B cell (primary cell): ENCODE measurements at regions not wholly inside any gene's neighbourhood (a gene's known extent, or its start where the extent isn't known, plus 50 kb on each side); places are given as distances from the start of the nearest gene placed in this dataset.

Source experiments
- ATAC-seq: fragments of 200-7000 bp; cut with Tn5 transposase; one replicate; pipeline ENCODE4 v1.10.0; 2021; ENCODE audit warnings: low read depth, mild to moderate bottlenecking, moderate number of reproducible peaks, moderate library complexity
- CTCF ChIA-PET: fragments of 350-600 bp; sonication (Branson Sonifier 250); formaldehyde crosslinking; loops from one replicate; lab custom pipeline; 2021; ENCODE audit warnings: antibody characterized with exemption, inconsistent platforms; lab: Charles Lee
- POLR2A ChIA-PET: fragments of 350-600 bp; sonication (Branson Sonifier 250); formaldehyde crosslinking; loops from one replicate; lab custom pipeline; 2021; ENCODE audit warnings: antibody characterized with exemption; lab: Charles Lee
- DNase-seq: peaks from one replicate; pipeline ENCODE4 v3.0.0; 2013
- H2AFZ ChIP-seq: 2 replicates; pipeline ENCODE4 v1.6.1; 2012; ENCODE audit warnings: mild to moderate bottlenecking, low read depth, low read length; ENCODE audit not compliant: insufficient read depth, poor library complexity, severe bottlenecking
- H3K27ac ChIP-seq, 2 donors: 1 replicate in 1 of 2; 2 replicates in 1 of 2; pipeline ENCODE4 v1.5.1; 2012 to 2013; ENCODE audit warnings: low read length in 2 of 2, mild to moderate bottlenecking in 2 of 2, moderate library complexity in 1 of 2
- H3K27me3 ChIP-seq, 4 experiments: fragments of 200-600 bp in 1 of 4; sonication (generic) in 1 of 4; replicated peaks in 1 of 4; 1 replicate in 2 of 4; 2 replicates in 2 of 4; pipeline versions ENCODE4 v1.6.1 to v1.7.0; 2013 to 2016; ENCODE audit warnings: low read length in 3 of 4, mild to moderate bottlenecking in 2 of 4, mixed read lengths in 1 of 4, moderate library complexity in 1 of 4; ENCODE audit not compliant: insufficient read depth in 4 of 4, control insufficient read depth in 3 of 4; ENCODE audit errors: control extremely low read depth in 1 of 4
- H3K36me3 ChIP-seq, 2 experiments: replicated peaks in 1 of 2; 1 replicate in 1 of 2; 2 replicates in 1 of 2; pipeline versions ENCODE4 v1.6.1 to v1.7.1; 2013; ENCODE audit warnings: low read length in 1 of 2; ENCODE audit not compliant: insufficient read depth in 2 of 2, control insufficient read depth in 1 of 2; ENCODE audit errors: control extremely low read depth in 1 of 2, extremely low read depth in 1 of 2
- H3K4me1 ChIP-seq, 2 donors: fragments of 200-600 bp in 1 of 2; sonication (generic) in 1 of 2; 1 replicate in 1 of 2; 2 replicates in 1 of 2; pipeline versions ENCODE4 v1.5.1 to v1.6.1; 2013 to 2017; ENCODE audit warnings: low read length in 2 of 2; ENCODE audit not compliant: control insufficient read depth in 2 of 2, insufficient read depth in 2 of 2
- H3K4me2 ChIP-seq: replicated peaks from 2 replicates; pipeline ENCODE3; 2012; ENCODE audit warnings: mild to moderate bottlenecking, low read depth, low read length; ENCODE audit not compliant: poor library complexity, severe bottlenecking
- H3K4me3 ChIP-seq, 5 experiments: fragments of 200-600 bp in 1 of 5; sonication (generic) in 1 of 5; 1 replicate in 3 of 5; 2 replicates in 2 of 5; pipeline versions ENCODE4 v1.5.1 to v1.7.0; 2011 to 2016; ENCODE audit warnings: low read length in 4 of 5, mild to moderate bottlenecking in 4 of 5, low read depth in 2 of 5, control low read depth in 1 of 5, moderate library complexity in 1 of 5; ENCODE audit not compliant: insufficient read depth in 1 of 5; ENCODE audit errors: control extremely low read depth in 1 of 5, extremely low read depth in 1 of 5
- H3K79me2 ChIP-seq: fragments of 200-600 bp; sonication (generic); one replicate; pipeline ENCODE4 v1.6.0; 2016; ENCODE audit warnings: low read length; ENCODE audit not compliant: control insufficient read depth, insufficient read depth
- H3K9ac ChIP-seq: fragments of 200-600 bp; sonication (generic); 2 replicates; pipeline ENCODE4 v1.6.1; 2017; ENCODE audit warnings: mild to moderate bottlenecking, low read length, moderate library complexity
- H3K9me3 ChIP-seq, 3 donors: one replicate each; pipeline versions ENCODE4 v1.6.1 to v1.7.1; 2013; ENCODE audit warnings: low read length in 2 of 3; ENCODE audit not compliant: control insufficient read depth in 2 of 3, insufficient read depth in 1 of 3; ENCODE audit errors: control extremely low read depth in 1 of 3
- H4K20me1 ChIP-seq: 2 replicates; pipeline ENCODE4 v1.6.0; 2012; ENCODE audit warnings: mild to moderate bottlenecking, low read length; ENCODE audit not compliant: insufficient read depth, control insufficient read depth, poor library complexity, severe bottlenecking
- H3K27ac Mint-ChIP-seq: one replicate; pipeline ENCODE4 v1.8.0; 2021; ENCODE audit warnings: mixed read lengths
- H3K27me3 Mint-ChIP-seq: one replicate; pipeline ENCODE4 v1.8.0; 2021; ENCODE audit warnings: mixed read lengths
- H3K4me1 Mint-ChIP-seq: one replicate; pipeline ENCODE4 v1.8.0; 2021; ENCODE audit warnings: mixed read lengths
- H3K4me3 Mint-ChIP-seq: one replicate; pipeline ENCODE4 v1.8.0; 2021; ENCODE audit warnings: mixed read lengths
- H3K9me3 Mint-ChIP-seq: one replicate; pipeline ENCODE4 v1.8.0; 2022; ENCODE audit warnings: mixed read lengths; ENCODE audit not compliant: insufficient read depth
- EZH2 ChIP-seq: IDR thresholded peaks from 2 replicates; pipeline ENCODE4 v1.6.1; 2012; ENCODE audit warnings: borderline replicate concordance, low read depth, mild to moderate bottlenecking, moderate library complexity, low read length; ENCODE audit not compliant: insufficient read depth, poor library complexity, severe bottlenecking
- WGBS: methylation state at CpG from one replicate; pipeline ENCODE4 v1.1.5; 2013; ENCODE audit warnings: missing lambda C conversion rate; ENCODE audit not compliant: insufficient coverage; 5-methylcytosine and 5-hydroxymethylcytosine counted together
- intact Hi-C: fragments of 100-400 bp; cut with micrococcal nuclease; formaldehyde crosslinking; loops from one replicate; pipeline ENCODE4 v1.10.0; 2022
- TF ChIP-seq, protein P1 (sequence below): fragments of 200-600 bp; IDR thresholded peaks from one replicate; pipeline ENCODE4 v1.8.0; 2022; ENCODE audit warnings: antibody characterized with exemption, mild to moderate bottlenecking

DNA sequence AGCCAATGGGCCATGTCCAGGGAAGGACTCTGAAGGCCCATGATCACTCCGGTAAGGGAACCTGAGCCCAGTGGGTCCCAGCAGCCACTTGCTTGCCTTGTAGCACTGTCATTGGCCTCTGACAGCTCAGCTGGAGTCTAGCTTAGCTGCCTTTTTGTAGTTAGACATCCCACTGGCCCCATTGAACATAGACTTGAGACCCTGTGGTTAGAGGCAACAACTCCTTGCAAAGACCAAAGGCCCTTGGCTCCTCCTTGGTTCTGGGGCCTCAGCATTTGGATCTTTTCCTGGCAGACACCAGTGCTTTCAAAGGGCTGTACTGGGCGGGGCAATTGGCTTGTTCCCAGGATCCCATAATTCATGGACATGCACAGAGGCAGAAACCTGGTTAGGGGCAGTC is 321.2 kb downstream of the CXCL12 start:
- H3K4me1 ChIP-seq: no peaks in the 10 kb centered on the region
- no peaks in the 10 kb centered on the region for H3K4me1 Mint-ChIP-seq
- 92% methylated on average over 2 of the region's 2 CpGs for WGBS
- no peak overlapping the region for H3K27ac Mint-ChIP-seq
- H3K4me3 Mint-ChIP-seq: no peak overlapping the region
- DNase-seq: no peak
- no peaks in the 10 kb centered on the region for H3K36me3 ChIP-seq
- no peaks in the 10 kb centered on the region for H3K27me3 ChIP-seq
- no peak overlapping the region for H3K27ac ChIP-seq
- POLR2A ChIA-PET: no interaction called here
- no peak overlapping the region for H3K9ac ChIP-seq
- no peak for TF ChIP-seq EZH2
- TF ChIP-seq, protein P1, sequence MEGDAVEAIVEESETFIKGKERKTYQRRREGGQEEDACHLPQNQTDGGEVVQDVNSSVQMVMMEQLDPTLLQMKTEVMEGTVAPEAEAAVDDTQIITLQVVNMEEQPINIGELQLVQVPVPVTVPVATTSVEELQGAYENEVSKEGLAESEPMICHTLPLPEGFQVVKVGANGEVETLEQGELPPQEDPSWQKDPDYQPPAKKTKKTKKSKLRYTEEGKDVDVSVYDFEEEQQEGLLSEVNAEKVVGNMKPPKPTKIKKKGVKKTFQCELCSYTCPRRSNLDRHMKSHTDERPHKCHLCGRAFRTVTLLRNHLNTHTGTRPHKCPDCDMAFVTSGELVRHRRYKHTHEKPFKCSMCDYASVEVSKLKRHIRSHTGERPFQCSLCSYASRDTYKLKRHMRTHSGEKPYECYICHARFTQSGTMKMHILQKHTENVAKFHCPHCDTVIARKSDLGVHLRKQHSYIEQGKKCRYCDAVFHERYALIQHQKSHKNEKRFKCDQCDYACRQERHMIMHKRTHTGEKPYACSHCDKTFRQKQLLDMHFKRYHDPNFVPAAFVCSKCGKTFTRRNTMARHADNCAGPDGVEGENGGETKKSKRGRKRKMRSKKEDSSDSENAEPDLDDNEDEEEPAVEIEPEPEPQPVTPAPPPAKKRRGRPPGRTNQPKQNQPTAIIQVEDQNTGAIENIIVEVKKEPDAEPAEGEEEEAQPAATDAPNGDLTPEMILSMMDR: no peak
- no peak overlapping the region for H2AFZ ChIP-seq
- H4K20me1 ChIP-seq: no peaks in the 10 kb centered on the region
- intact Hi-C loops: no loop called here
- ATAC-seq: no peak
- no peak overlapping the region for H3K4me3 ChIP-seq
- H3K79me2 ChIP-seq: no peaks in the 10 kb centered on the region
- H3K4me2 ChIP-seq: no peak overlapping the region
- peaks cover 0 to 19% (median 0%) of the 10 kb centered on the region in 3 donors for H3K9me3 ChIP-seq
- H3K27me3 Mint-ChIP-seq: no peaks in the 10 kb centered on the region
- no peaks in the 10 kb centered on the region for H3K9me3 Mint-ChIP-seq
- CTCF ChIA-PET: no interaction called here

DNA sequence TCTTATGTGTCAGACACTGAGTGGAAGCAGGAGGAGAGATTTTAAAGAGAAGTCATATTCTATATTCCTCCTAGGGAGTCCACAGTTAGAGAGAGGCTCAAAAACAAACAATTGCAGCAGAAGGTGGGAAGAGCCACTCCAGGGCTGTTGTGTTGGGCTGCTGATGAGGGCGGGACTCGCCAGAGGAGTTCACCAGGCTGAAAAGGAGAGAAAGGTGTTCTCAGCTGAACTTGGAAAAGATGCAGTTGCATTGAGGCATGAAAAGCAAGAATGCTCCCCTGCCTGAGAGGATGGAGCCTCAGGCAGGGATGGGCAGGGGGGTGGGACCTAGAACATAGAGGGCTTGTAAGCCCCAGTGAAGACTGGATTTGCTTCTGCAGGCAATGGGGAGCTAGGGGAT is 324.2 kb downstream of the CXCL12 start:
- Mint-ChIP-seq H3K27me3 (no peaks in the 10 kb centered on the region), H3K4me1 (no peaks in the 10 kb centered on the region), H3K27ac (no peak overlapping the region), H3K4me3 (no peak overlapping the region), H3K9me3 (no peaks in the 10 kb centered on the region)
- Histone ChIP-seq H3K27me3 (no peaks in the 10 kb centered on the region), H2AFZ (no peak overlapping the region), H3K36me3 (no peaks in the 10 kb centered on the region), H3K79me2 (no peaks in the 10 kb centered on the region), H3K9me3 (peaks cover 0 to 22% (median 0%) of the 10 kb centered on the region in 3 donors), H3K4me2 (no peak overlapping the region), H4K20me1 (no peaks in the 10 kb centered on the region), H3K4me1 (no peaks in the 10 kb centered on the region), H3K4me3 (no peak overlapping the region), H3K9ac (no peak overlapping the region), H3K27ac (no peak overlapping the region)
- intact Hi-C loops: no loop called here
- ATAC-seq (no peak), DNase-seq (no peak)
- ChIA-PET POLR2A (no interaction called here), CTCF (no interaction called here)
- WGBS: 96% methylated on average over 2 of the region's 2 CpGs
- TF ChIP-seq, protein P1: no peak
- TF ChIP-seq EZH2: no peak
